Neuronal stem cell (in vitro differentiated cells): ENCODE measurements at regions not wholly inside any gene's neighbourhood (a gene's known extent, or its start where the extent isn't known, plus 50 kb on each side); places are given as distances from the start of the nearest gene placed in this dataset.

Experiments used
- DNase-seq: peaks from one replicate; pipeline ENCODE4 v3.0.0-alpha.2; 2013; ENCODE audit warnings: low spot score
- H2AFZ ChIP-seq: one replicate; pipeline ENCODE4 v1.6.1; 2013; ENCODE audit warnings: mild to moderate bottlenecking, low read length, inconsistent platforms
- H2AK5ac ChIP-seq: 2 replicates; pipeline ENCODE4 v1.6.1; 2013; ENCODE audit warnings: low read depth, mild to moderate bottlenecking, inconsistent platforms, low read length, moderate library complexity, mixed read lengths
- H2BK120ac ChIP-seq: 2 replicates; pipeline ENCODE4 v1.6.1; 2013; ENCODE audit warnings: low read depth, mild to moderate bottlenecking, inconsistent platforms, low read length, moderate library complexity, mixed read lengths
- H2BK12ac ChIP-seq: one replicate; pipeline ENCODE4 v1.6.1; 2013; ENCODE audit warnings: low read length, inconsistent platforms
- H2BK15ac ChIP-seq: 2 replicates; pipeline ENCODE4 v1.6.1; 2013; ENCODE audit warnings: mild to moderate bottlenecking, low read length, inconsistent platforms, mixed read lengths
- H2BK5ac ChIP-seq: one replicate; pipeline ENCODE4 v1.6.1; 2013; ENCODE audit warnings: inconsistent platforms, mild to moderate bottlenecking, low read length, moderate library complexity
- H3K14ac ChIP-seq: one replicate; pipeline ENCODE4 v1.6.1; 2013; ENCODE audit warnings: low read length, inconsistent platforms
- H3K18ac ChIP-seq: 2 replicates; pipeline ENCODE4 v1.6.1; 2013; ENCODE audit warnings: low read length, inconsistent platforms
- H3K23ac ChIP-seq: 2 replicates; pipeline ENCODE4 v1.6.1; 2013; ENCODE audit warnings: low read depth, mild to moderate bottlenecking, mixed read lengths, low read length, inconsistent platforms; ENCODE audit not compliant: poor library complexity
- H3K27ac ChIP-seq: replicated peaks from 3 replicates; pipeline ENCODE4 v1.5.1; 2013; ENCODE audit warnings: low read length, inconsistent platforms
- H3K27me3 ChIP-seq, 3 experiments: 2 replicates each; pipeline ENCODE4 v1.6.1; 2013; ENCODE audit warnings: low read length in 3 of 3, mild to moderate bottlenecking in 2 of 3, inconsistent platforms in 1 of 3, low read depth in 1 of 3, mixed read lengths in 1 of 3, moderate library complexity in 1 of 3; ENCODE audit not compliant: control insufficient read depth in 3 of 3, insufficient read depth in 3 of 3
- H3K36me3 ChIP-seq, 2 donors: replicated peaks in 1 of 2; 2 replicates each; pipeline ENCODE4 v1.6.1; 2013; ENCODE audit warnings: low read length in 2 of 2; ENCODE audit not compliant: control insufficient read depth in 2 of 2, insufficient read depth in 2 of 2
- H3K4ac ChIP-seq: 2 replicates; pipeline ENCODE4 v1.6.1; 2013; ENCODE audit warnings: inconsistent platforms, mild to moderate bottlenecking, low read length, moderate library complexity
- H3K4me1 ChIP-seq, 2 donors: 1 replicate in 1 of 2; 2 replicates in 1 of 2; pipeline ENCODE4 v1.6.1; 2013; ENCODE audit warnings: low read length in 2 of 2, low read depth in 1 of 2; ENCODE audit not compliant: control insufficient read depth in 2 of 2, insufficient read depth in 1 of 2
- H3K4me2 ChIP-seq: one replicate; pipeline ENCODE4 v1.6.1; 2013; ENCODE audit warnings: mild to moderate bottlenecking, low read length, inconsistent platforms; ENCODE audit not compliant: insufficient read depth, poor library complexity, severe bottlenecking
- H3K4me3 ChIP-seq, 2 donors: 2 replicates each; pipeline ENCODE4 v1.5.1; 2013; ENCODE audit warnings: low read length in 2 of 2, mild to moderate bottlenecking in 2 of 2, inconsistent platforms in 1 of 2, moderate library complexity in 1 of 2
- H3K79me1 ChIP-seq: one replicate; pipeline ENCODE4 v1.6.1; 2013; ENCODE audit warnings: low read depth, mild to moderate bottlenecking, inconsistent platforms, low read length, moderate library complexity
- H3K9ac ChIP-seq: one replicate; pipeline ENCODE4 v1.6.1; 2013; ENCODE audit warnings: mild to moderate bottlenecking, low read depth, low read length, inconsistent platforms; ENCODE audit not compliant: poor library complexity
- H3K9me3 ChIP-seq, 2 donors: replicated peaks in 1 of 2; 2 replicates each; pipeline versions ENCODE3 to v1.6.1; 2013; ENCODE audit warnings: low read length in 2 of 2, mild to moderate bottlenecking in 2 of 2, inconsistent platforms in 1 of 2, low read depth in 1 of 2, mixed read lengths in 1 of 2, moderate library complexity in 1 of 2; ENCODE audit not compliant: control insufficient read depth in 2 of 2, insufficient read depth in 1 of 2
- H4K8ac ChIP-seq: one replicate; pipeline ENCODE4 v1.6.1; 2013; ENCODE audit warnings: low read depth, mild to moderate bottlenecking, inconsistent platforms, low read length, moderate library complexity
- H4K91ac ChIP-seq: one replicate; pipeline ENCODE4 v1.6.1; 2013; ENCODE audit warnings: low read length, low read depth, mild to moderate bottlenecking, inconsistent platforms; ENCODE audit not compliant: poor library complexity
- WGBS, 2 donors: extraction: QIAGEN DNeasy Blood & Tissue Kit; methylation state at CpG; one replicate each; pipeline ENCODE4 v1.1.7; 2013; ENCODE audit warnings: missing lambda C conversion rate in 2 of 2, mixed read lengths in 1 of 2; ENCODE audit not compliant: insufficient read length in 2 of 2, insufficient replicate concordance in 1 of 2; ENCODE audit errors: extremely low coverage in 2 of 2; 5-methylcytosine and 5-hydroxymethylcytosine counted together

DNA sequence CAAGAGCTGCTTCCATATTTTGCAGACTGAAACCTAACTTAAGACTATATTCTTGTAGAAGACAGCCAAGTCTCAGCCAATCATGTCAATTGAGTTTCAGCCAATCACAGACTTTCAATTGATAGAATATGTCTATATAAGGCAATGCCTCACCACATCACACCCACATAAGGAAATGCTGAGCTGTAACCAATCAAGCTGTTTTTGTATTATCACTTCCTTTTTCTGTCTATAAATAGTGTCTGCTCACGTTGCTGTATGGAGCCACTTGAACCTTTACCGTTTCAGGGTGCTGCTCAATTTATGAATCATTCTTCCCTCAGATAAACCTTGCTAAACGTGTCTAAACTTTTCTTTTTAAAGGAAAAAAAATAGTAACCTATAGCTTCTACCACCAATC is 1554.4 kb upstream of the LRRTM1 start:
- Histone ChIP-seq H4K91ac (no peak overlapping the region), H2BK120ac (no peak overlapping the region), H4K8ac (no peak overlapping the region), H3K27ac (no peak overlapping the region), H3K9me3 (no peaks in the 10 kb centered on the region), H2BK15ac (no peak overlapping the region), H3K36me3 (no peaks in the 10 kb centered on the region), H3K27me3 (no peaks in the 10 kb centered on the region), H2BK5ac (no peak overlapping the region), H3K14ac (no peak overlapping the region), H2AFZ (no peak overlapping the region), H3K4me3 (no peak overlapping the region), H2AK5ac (no peak overlapping the region), H3K9ac (no peak overlapping the region), H3K4ac (no peak overlapping the region), H3K23ac (no peak overlapping the region), H2BK12ac (no peak overlapping the region), H3K18ac (no peak overlapping the region), H3K4me2 (no peak overlapping the region), H3K4me1 (no peaks in the 10 kb centered on the region), H3K79me1 (no peaks in the 10 kb centered on the region)
- no CpG with 5 or more reads among the region's 3 CpGs for WGBS, 2 donors
- no peak for DNase-seq

DNA sequence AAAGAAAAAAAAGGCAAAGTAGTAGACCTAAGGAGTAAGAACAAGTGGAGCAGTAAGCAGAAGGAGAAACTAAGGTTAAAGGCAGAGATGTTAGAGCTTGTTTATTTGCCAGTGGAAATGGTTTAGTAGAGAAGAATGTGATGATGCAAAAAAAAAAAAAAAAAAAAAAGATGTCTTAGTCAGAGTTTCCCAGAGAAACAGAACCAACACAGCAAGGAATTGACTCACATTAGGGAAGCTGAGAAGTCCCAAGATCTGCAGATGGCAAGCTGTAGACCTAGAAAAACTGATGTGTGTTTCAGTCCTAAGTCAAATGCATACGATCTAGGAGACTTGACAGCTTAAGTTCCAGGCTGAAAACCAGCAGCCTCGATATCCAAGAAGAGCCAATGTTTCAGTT is 1548.8 kb upstream of the LRRTM1 start:
- H3K36me3 ChIP-seq, result no peaks in the 10 kb centered on the region
- no peak overlapping the region for H3K18ac ChIP-seq
- no CpG with 5 or more reads among the region's 2 CpGs for WGBS, 2 donors
- H2AFZ ChIP-seq, result no peak overlapping the region
- H3K27ac ChIP-seq, result no peak overlapping the region
- no peak overlapping the region for H4K8ac ChIP-seq
- H3K4ac ChIP-seq, result no peak overlapping the region
- no peaks in the 10 kb centered on the region for H3K4me1 ChIP-seq
- no peak overlapping the region for H3K9ac ChIP-seq
- no peak overlapping the region for H3K14ac ChIP-seq
- H4K91ac ChIP-seq, result no peak overlapping the region
- no peak overlapping the region for H3K4me2 ChIP-seq
- no peaks in the 10 kb centered on the region for H3K79me1 ChIP-seq
- H3K4me3 ChIP-seq, result no peak overlapping the region
- H2BK5ac ChIP-seq, result no peak overlapping the region
- H3K9me3 ChIP-seq, result no peaks in the 10 kb centered on the region
- no peak overlapping the region for H2AK5ac ChIP-seq
- H2BK15ac ChIP-seq, result no peak overlapping the region
- no peak for DNase-seq
- no peak overlapping the region for H3K23ac ChIP-seq
- H3K27me3 ChIP-seq, result no peaks in the 10 kb centered on the region
- H2BK12ac ChIP-seq, result no peak overlapping the region
- no peak overlapping the region for H2BK120ac ChIP-seq

DNA sequence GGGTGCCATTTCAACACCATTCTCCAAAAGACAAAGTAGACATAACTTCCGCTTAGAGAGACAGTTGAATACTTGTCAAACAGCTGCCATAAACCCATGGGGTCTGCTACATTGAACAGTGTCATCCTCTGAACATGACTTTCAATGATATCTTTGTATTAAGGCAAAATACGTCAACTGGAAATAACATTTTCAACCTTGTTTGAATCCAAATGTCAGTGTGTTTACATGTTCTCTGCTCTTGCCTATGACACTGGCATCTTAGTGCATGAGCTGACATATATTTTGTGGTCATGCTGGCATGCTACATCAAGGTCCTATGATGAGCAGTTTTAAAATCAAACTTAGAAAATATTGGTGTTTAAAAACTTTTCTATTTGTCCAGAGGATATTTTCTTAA is 1548.1 kb upstream of the LRRTM1 start:
- no peak overlapping the region for H3K27ac ChIP-seq
- H2BK120ac ChIP-seq, result no peak overlapping the region
- no peak overlapping the region for H2BK15ac ChIP-seq
- H3K18ac ChIP-seq, result no peak overlapping the region
- H3K36me3 ChIP-seq, result no peaks in the 10 kb centered on the region
- H2AFZ ChIP-seq, result no peak overlapping the region
- H3K4me2 ChIP-seq, result no peak overlapping the region
- no peak overlapping the region for H3K4me3 ChIP-seq
- DNase-seq, result no peak
- WGBS, 2 donors, result no CpG with 5 or more reads among the region's 2 CpGs
- no peaks in the 10 kb centered on the region for H3K79me1 ChIP-seq
- no peaks in the 10 kb centered on the region for H3K9me3 ChIP-seq
- no peak overlapping the region for H3K9ac ChIP-seq
- no peak overlapping the region for H3K23ac ChIP-seq
- H2BK12ac ChIP-seq, result no peak overlapping the region
- H3K4me1 ChIP-seq, result no peaks in the 10 kb centered on the region
- no peak overlapping the region for H3K4ac ChIP-seq
- H4K8ac ChIP-seq, result no peak overlapping the region
- H4K91ac ChIP-seq, result no peak overlapping the region
- H2BK5ac ChIP-seq, result no peak overlapping the region
- no peak overlapping the region for H3K14ac ChIP-seq
- H2AK5ac ChIP-seq, result no peak overlapping the region
- no peaks in the 10 kb centered on the region for H3K27me3 ChIP-seq

DNA sequence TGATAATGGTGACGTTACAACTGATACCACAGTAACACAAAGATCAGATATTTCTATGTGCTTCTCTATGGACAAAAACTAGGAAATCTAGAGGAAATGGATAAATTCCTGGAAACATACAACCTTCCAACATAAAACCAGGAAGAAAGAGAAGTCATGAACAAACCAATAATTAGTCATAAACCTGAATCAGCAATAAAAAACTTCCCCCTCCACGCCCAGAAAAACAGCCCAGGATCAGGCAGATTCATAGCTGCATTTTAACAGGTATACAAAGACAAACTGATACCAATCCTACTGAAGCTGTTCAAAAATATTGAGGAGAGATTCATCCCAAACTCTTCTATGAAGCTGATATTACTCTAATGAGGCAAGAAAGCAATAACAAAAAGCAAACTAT is 1535.2 kb upstream of the LRRTM1 start:
- Histone ChIP-seq H3K9ac (no peak overlapping the region), H3K79me1 (no peaks in the 10 kb centered on the region), H3K14ac (no peak overlapping the region), H2BK15ac (no peak overlapping the region), H3K27ac (no peak overlapping the region), H2AFZ (no peak overlapping the region), H2BK5ac (no peak overlapping the region), H3K4ac (no peak overlapping the region), H3K27me3 (no peaks in the 10 kb centered on the region), H4K8ac (no peak overlapping the region), H3K23ac (no peak overlapping the region), H3K36me3 (no peaks in the 10 kb centered on the region), H3K18ac (no peak overlapping the region), H3K4me1 (no peaks in the 10 kb centered on the region), H4K91ac (no peak overlapping the region), H2BK12ac (no peak overlapping the region), H2AK5ac (no peak overlapping the region), H3K4me3 (no peak overlapping the region), H3K9me3 (no peaks in the 10 kb centered on the region), H2BK120ac (no peak overlapping the region), H3K4me2 (no peak overlapping the region)
- no CpG with 5 or more reads among the region's 2 CpGs for WGBS, 2 donors
- DNase-seq, result no peak
